ENCODE measurements at regions not wholly inside any gene's neighbourhood (a gene's known extent, or its start where the extent isn't known, plus 50 kb on each side); places are given as distances from the start of the nearest gene placed in this dataset.

DNA sequence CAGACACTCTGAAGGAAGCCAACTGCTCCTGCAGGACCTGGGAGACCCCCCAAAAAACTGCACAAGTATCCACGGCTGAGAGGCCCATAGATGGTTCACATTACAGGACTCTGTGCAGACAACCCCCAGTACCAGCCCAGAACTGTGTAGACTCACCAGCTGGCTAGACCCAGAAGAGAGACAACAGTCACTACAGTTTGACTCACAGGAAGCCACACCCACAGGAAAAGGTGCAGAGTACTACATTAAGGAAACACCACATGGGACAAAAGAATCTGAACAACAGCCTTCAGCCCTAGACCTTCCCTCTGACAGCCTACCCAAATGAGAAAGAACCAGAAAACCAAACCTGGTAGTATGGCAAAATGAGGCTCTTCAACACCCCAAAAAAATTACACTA is 281.2 kb upstream of the RGMB start:
- Histone ChIP-seq H3K4me1 (ENCODE audit: control insufficient read depth in 4 of 4, insufficient read depth in 4 of 4, low read length in 3 of 4) (no peaks in the 10 kb centered on the region), H3K9me3 (ENCODE audit: control insufficient read depth in 4 of 4, low read length in 3 of 4) (peaks cover 0 to 5% (median 0%) of the 10 kb centered on the region in 4 donors), H3K27me3 (ENCODE audit: control insufficient read depth in 4 of 4, insufficient read depth in 4 of 4, low read length in 3 of 4) (no peaks in the 10 kb centered on the region), H3K27ac (ENCODE audit: low read depth in 1 of 2, low read length in 2 of 2) (no peak overlapping the region), H3K9ac (ENCODE audit: low read depth in 1 of 2, low read length in 2 of 2) (no peak overlapping the region), H3K4me3 (ENCODE audit: low read depth in 1 of 3, low read length in 3 of 3) (no peak overlapping the region), H3K36me3 (ENCODE audit: control insufficient read depth in 4 of 4, insufficient read depth in 3 of 4, low read depth in 1 of 4, low read length in 3 of 4) (no peaks in the 10 kb centered on the region)
- WGBS, result 87% methylated on average over 1 of the region's 1 CpG
- DNase-seq (ENCODE audit: low spot score), result no peak
- TF ChIP-seq SP1 (IDR thresholded peaks at IDR 0.05) (no peak), HNF4A (conservative IDR thresholded peaks at IDR 0.05) (no peak), EGR1 (IDR thresholded peaks at IDR 0.05; ENCODE audit: low read depth in 2 of 2) (no peak)
- TF ChIP-seq, protein P1, sequence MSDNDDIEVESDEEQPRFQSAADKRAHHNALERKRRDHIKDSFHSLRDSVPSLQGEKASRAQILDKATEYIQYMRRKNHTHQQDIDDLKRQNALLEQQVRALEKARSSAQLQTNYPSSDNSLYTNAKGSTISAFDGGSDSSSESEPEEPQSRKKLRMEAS (IDR thresholded peaks at IDR 0.05), result no peak

DNA sequence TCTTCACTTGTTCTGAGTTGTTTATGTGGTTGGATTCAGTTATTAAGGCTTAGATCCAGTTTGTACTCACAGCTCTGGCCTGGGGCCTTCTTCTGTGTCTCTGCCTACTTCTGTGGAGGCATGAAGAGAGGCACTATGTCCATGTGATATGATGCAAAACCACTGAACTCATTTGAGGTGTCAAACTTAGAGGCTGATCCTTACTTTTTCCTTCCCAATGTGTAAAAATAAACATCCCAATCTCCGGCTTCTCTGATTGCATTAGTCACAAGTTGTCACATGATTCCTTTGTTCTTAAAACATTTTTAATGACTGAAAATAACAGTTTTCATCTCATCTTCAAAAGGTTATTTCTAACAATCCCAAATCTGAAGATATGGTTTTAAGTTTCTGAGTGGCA is 276.0 kb upstream of the RGMB start:
- DNase-seq (ENCODE audit: low spot score), result no peak
- Histone ChIP-seq H3K4me1 (ENCODE audit: control insufficient read depth in 4 of 4, insufficient read depth in 4 of 4, low read length in 3 of 4) (no peaks in the 10 kb centered on the region), H3K27ac (ENCODE audit: low read depth in 1 of 2, low read length in 2 of 2) (no peak overlapping the region), H3K36me3 (ENCODE audit: control insufficient read depth in 4 of 4, insufficient read depth in 3 of 4, low read depth in 1 of 4, low read length in 3 of 4) (no peaks in the 10 kb centered on the region), H3K9me3 (ENCODE audit: control insufficient read depth in 4 of 4, low read length in 3 of 4) (no peaks in the 10 kb centered on the region), H3K4me3 (ENCODE audit: low read depth in 1 of 3, low read length in 3 of 3) (no peak overlapping the region), H3K27me3 (ENCODE audit: control insufficient read depth in 4 of 4, insufficient read depth in 4 of 4, low read length in 3 of 4) (no peaks in the 10 kb centered on the region), H3K9ac (ENCODE audit: low read depth in 1 of 2, low read length in 2 of 2) (no peak overlapping the region)
- WGBS, result 72% methylated on average over 1 of the region's 1 CpG
- TF ChIP-seq, protein P2, sequence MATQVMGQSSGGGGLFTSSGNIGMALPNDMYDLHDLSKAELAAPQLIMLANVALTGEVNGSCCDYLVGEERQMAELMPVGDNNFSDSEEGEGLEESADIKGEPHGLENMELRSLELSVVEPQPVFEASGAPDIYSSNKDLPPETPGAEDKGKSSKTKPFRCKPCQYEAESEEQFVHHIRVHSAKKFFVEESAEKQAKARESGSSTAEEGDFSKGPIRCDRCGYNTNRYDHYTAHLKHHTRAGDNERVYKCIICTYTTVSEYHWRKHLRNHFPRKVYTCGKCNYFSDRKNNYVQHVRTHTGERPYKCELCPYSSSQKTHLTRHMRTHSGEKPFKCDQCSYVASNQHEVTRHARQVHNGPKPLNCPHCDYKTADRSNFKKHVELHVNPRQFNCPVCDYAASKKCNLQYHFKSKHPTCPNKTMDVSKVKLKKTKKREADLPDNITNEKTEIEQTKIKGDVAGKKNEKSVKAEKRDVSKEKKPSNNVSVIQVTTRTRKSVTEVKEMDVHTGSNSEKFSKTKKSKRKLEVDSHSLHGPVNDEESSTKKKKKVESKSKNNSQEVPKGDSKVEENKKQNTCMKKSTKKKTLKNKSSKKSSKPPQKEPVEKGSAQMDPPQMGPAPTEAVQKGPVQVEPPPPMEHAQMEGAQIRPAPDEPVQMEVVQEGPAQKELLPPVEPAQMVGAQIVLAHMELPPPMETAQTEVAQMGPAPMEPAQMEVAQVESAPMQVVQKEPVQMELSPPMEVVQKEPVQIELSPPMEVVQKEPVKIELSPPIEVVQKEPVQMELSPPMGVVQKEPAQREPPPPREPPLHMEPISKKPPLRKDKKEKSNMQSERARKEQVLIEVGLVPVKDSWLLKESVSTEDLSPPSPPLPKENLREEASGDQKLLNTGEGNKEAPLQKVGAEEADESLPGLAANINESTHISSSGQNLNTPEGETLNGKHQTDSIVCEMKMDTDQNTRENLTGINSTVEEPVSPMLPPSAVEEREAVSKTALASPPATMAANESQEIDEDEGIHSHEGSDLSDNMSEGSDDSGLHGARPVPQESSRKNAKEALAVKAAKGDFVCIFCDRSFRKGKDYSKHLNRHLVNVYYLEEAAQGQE (IDR thresholded peaks at IDR 0.05), result no peak
- TF ChIP-seq RAD21 (IDR thresholded peaks at IDR 0.05) (no peak), TAF1 (conservative IDR thresholded peaks at IDR 0.05) (no peak), RXRA (IDR thresholded peaks at IDR 0.05) (no peak), HNF4A (conservative IDR thresholded peaks at IDR 0.05) (no peak), EGR1 (IDR thresholded peaks at IDR 0.05; ENCODE audit: low read depth in 2 of 2) (no peak), YY1 (IDR thresholded peaks at IDR 0.05) (no peak), GABPA (IDR thresholded peaks at IDR 0.05 in 1 of 2, conservative IDR thresholded peaks at IDR 0.05 in 1 of 2) (no peak), SP1 (IDR thresholded peaks at IDR 0.05) (no peak), NR2F2 (IDR thresholded peaks at IDR 0.05) (no peak), HNF4G (IDR thresholded peaks at IDR 0.05) (no peak), JUND (IDR thresholded peaks at IDR 0.05) (no peak), FOXA2 (IDR thresholded peaks at IDR 0.05) (no peak)
- TF ChIP-seq, protein P1 (IDR thresholded peaks at IDR 0.05), result no peak
- TF ChIP-seq, protein P3, sequence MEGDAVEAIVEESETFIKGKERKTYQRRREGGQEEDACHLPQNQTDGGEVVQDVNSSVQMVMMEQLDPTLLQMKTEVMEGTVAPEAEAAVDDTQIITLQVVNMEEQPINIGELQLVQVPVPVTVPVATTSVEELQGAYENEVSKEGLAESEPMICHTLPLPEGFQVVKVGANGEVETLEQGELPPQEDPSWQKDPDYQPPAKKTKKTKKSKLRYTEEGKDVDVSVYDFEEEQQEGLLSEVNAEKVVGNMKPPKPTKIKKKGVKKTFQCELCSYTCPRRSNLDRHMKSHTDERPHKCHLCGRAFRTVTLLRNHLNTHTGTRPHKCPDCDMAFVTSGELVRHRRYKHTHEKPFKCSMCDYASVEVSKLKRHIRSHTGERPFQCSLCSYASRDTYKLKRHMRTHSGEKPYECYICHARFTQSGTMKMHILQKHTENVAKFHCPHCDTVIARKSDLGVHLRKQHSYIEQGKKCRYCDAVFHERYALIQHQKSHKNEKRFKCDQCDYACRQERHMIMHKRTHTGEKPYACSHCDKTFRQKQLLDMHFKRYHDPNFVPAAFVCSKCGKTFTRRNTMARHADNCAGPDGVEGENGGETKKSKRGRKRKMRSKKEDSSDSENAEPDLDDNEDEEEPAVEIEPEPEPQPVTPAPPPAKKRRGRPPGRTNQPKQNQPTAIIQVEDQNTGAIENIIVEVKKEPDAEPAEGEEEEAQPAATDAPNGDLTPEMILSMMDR (IDR thresholded peaks at IDR 0.05; ENCODE audit: low read depth, low read length, missing input control), result no peak
- TF ChIP-seq, protein P4, sequence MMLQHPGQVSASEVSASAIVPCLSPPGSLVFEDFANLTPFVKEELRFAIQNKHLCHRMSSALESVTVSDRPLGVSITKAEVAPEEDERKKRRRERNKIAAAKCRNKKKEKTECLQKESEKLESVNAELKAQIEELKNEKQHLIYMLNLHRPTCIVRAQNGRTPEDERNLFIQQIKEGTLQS (IDR thresholded peaks at IDR 0.05), result no peak
- TF ChIP-seq, protein P5, sequence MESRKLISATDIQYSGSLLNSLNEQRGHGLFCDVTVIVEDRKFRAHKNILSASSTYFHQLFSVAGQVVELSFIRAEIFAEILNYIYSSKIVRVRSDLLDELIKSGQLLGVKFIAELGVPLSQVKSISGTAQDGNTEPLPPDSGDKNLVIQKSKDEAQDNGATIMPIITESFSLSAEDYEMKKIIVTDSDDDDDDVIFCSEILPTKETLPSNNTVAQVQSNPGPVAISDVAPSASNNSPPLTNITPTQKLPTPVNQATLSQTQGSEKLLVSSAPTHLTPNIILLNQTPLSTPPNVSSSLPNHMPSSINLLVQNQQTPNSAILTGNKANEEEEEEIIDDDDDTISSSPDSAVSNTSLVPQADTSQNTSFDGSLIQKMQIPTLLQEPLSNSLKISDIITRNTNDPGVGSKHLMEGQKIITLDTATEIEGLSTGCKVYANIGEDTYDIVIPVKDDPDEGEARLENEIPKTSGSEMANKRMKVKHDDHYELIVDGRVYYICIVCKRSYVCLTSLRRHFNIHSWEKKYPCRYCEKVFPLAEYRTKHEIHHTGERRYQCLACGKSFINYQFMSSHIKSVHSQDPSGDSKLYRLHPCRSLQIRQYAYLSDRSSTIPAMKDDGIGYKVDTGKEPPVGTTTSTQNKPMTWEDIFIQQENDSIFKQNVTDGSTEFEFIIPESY (IDR thresholded peaks at IDR 0.05), result no peak

All from liver (tissue), 8 donors.